Stimulated activated CD4-positive, alpha-beta T cell treated with anti-CD3 and anti-CD28 coated beads, Interleukin-12 subunit alpha, Interleukin-12 subunit beta, amount 100 ng/mL, for 24 hours (primary cell): ENCODE measurements at regions not wholly inside any gene's neighbourhood (a gene's known extent, or its start where the extent isn't known, plus 50 kb on each side); places are given as distances from the start of the nearest gene placed in this dataset.

Experiments used
- DNase-seq, 2 experiments: peaks; one replicate each; pipeline ENCODE4 v3.0.0-alpha.2; 2020; ENCODE audit warnings: low read depth in 2 of 2

GRCh38 chr15:87805117-87805820 is 451.3 kb downstream of the NTRK3 start:
- DNase-seq: no peak

- DNase-seq: no peak
Observed at GRCh38 chr15:87804451-87804850, 452.1 kb downstream of the NTRK3 start.

GRCh38 chr15:87799838-87800237 is 456.7 kb downstream of the NTRK3 start:
- DNase-seq: no peak

GRCh38 chr15:87799428-87799827 is 457.1 kb downstream of the NTRK3 start:
- DNase-seq: no peak

GRCh38 chr15:87793725-87794124 is 462.8 kb downstream of the NTRK3 start:
- no peak for DNase-seq

GRCh38 chr15:87792250-87793040 is 464.1 kb downstream of the NTRK3 start:
- no peak for DNase-seq

- no peak for DNase-seq
Observed at GRCh38 chr15:87781959-87782625, 474.4 kb downstream of the NTRK3 start.

GRCh38 chr15:87779746-87780145 is 476.8 kb downstream of the NTRK3 start:
- no peak for DNase-seq

- DNase-seq: no peak
Observed at GRCh38 chr15:87778358-87778757, 478.2 kb downstream of the NTRK3 start.

GRCh38 chr15:87777054-87777561 is 479.4 kb downstream of the NTRK3 start:
- DNase-seq: no peak

- no peak for DNase-seq
Observed at GRCh38 chr15:87767516-87767915, 489.0 kb downstream of the NTRK3 start.

GRCh38 chr15:87764461-87765240 is 491.9 kb downstream of the NTRK3 start:
- no peak for DNase-seq

GRCh38 chr15:87763837-87764236 is 492.7 kb downstream of the NTRK3 start:
- no peak for DNase-seq

- no peak for DNase-seq
Observed at GRCh38 chr15:87761736-87762509, 494.6 kb downstream of the NTRK3 start.

- DNase-seq: no peak
Observed at GRCh38 chr15:87760547-87761314, 495.8 kb downstream of the NTRK3 start.

GRCh38 chr15:87758794-87759418 is 497.6 kb downstream of the NTRK3 start:
- no peak for DNase-seq

- DNase-seq: no peak
Observed at GRCh38 chr15:87757084-87757483, 499.5 kb downstream of the NTRK3 start.

GRCh38 chr15:87756072-87756471 is 500.5 kb downstream of the NTRK3 start:
- no peak for DNase-seq

- no peak for DNase-seq
Observed at GRCh38 chr15:87755226-87755625, 501.3 kb downstream of the NTRK3 start.

- DNase-seq: no peak
Observed at GRCh38 chr15:87753539-87753938, 503.0 kb downstream of the NTRK3 start.
